ENCODE measurements at regions not wholly inside any gene's neighbourhood (a gene's known extent, or its start where the extent isn't known, plus 50 kb on each side); places are given as distances from the start of the nearest gene placed in this dataset.

- TF ChIP-seq EZH2 (IDR thresholded peaks at IDR 0.05), result no peak
- no peak for TF ChIP-seq CTCF (IDR thresholded peaks at IDR 0.05)
- no peak for TF ChIP-seq EZH2phosphoT487 (IDR thresholded peaks at IDR 0.05)
Observed at GRCh38 chr12:88820012-88820411, 239.7 kb upstream of the KITLG start.
